Tibial nerve (tissue), 4 donors: ENCODE measurements at regions not wholly inside any gene's neighbourhood (a gene's known extent, or its start where the extent isn't known, plus 50 kb on each side); places are given as distances from the start of the nearest gene placed in this dataset.

Experiments
- DNase-seq, 2 donors: peaks; one replicate each; pipeline ENCODE4 v3.0.0-alpha.2; 2019; ENCODE audit warnings: low spot score in 2 of 2
- H3K27ac ChIP-seq, 4 donors: fragments of 200-600 bp; sonication (generic) in 3 of 4; one replicate each; pipeline ENCODE4 v1.5.1; 2017 to 2019; ENCODE audit warnings: mild to moderate bottlenecking in 1 of 4
- H3K27me3 ChIP-seq, 2 donors: fragments of 200-600 bp; sonication (generic) in 1 of 2; one replicate each; pipeline versions ENCODE4 v1.5.1 to v1.6.0; 2017 to 2019
- H3K36me3 ChIP-seq, 3 donors: fragments of 200-600 bp; sonication (generic); one replicate each; pipeline ENCODE4 v1.5.1; 2018 to 2019
- H3K4me1 ChIP-seq, 4 donors: fragments of 200-600 bp; sonication (generic) in 3 of 4; one replicate each; pipeline ENCODE4 v1.5.1; 2017 to 2019
- H3K4me3 ChIP-seq, 4 donors: fragments of 200-600 bp; sonication (generic) in 3 of 4; one replicate each; pipeline ENCODE4 v1.5.1; 2017 to 2019; ENCODE audit warnings: mild to moderate bottlenecking in 1 of 4, moderate library complexity in 1 of 4
- H3K9me3 ChIP-seq, 4 donors: fragments of 200-600 bp; sonication (generic) in 3 of 4; one replicate each; pipeline ENCODE4 v1.5.1; 2017 to 2019
- EP300 ChIP-seq, 2 donors: sonication (generic); formaldehyde crosslinking; IDR thresholded peaks; one replicate each; pipeline ENCODE4 v1.6.1; 2017; ENCODE audit warnings: antibody characterized with exemption in 2 of 2, mild to moderate bottlenecking in 1 of 2
- POLR2A ChIP-seq, 2 donors: fragments of 450-650 bp; IDR thresholded peaks; one replicate each; pipeline ENCODE4 v1.6.1; 2017; ENCODE audit warnings: antibody characterized with exemption in 2 of 2, mild to moderate bottlenecking in 2 of 2, moderate library complexity in 2 of 2
- WGBS, 2 donors: methylation state at CpG; one replicate each; pipeline ENCODE4 v1.1.5; 2018; 5-methylcytosine and 5-hydroxymethylcytosine counted together
- TF ChIP-seq, protein P1 (sequence below), 5 experiments: fragments of 200-600 bp in 3 of 5; fragments of 450-650 bp in 2 of 5; sonication (generic) in 3 of 5; IDR thresholded peaks; one replicate each; pipeline ENCODE4 v1.5.1; 2016 to 2019; ENCODE audit warnings: antibody characterized with exemption in 5 of 5, mild to moderate bottlenecking in 3 of 5, moderate library complexity in 2 of 5

DNA sequence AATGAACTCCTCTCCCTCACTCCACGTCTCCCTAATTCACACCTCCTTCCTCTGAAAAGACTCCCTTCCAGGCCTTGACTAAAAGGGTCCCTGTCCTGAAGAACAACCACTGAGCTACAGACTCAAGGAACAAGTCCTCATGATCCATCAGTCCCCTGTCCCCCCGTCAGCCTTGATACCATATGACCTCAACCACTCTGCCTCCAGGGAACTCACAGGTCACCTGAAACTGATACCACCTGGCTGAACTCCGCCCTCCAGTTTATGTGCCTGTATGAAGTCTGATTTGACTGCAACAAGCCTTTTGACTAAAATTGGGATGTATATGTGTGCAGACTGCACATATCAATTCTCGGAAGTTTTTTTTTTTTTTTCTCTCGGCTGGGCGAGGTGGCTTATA is 88.7 kb downstream of the UGCG start:
- H3K27ac ChIP-seq, result no peak overlapping the region
- WGBS, 2 donors, result 89% methylated on average over 6 of the region's 6 CpGs
- no peak for TF ChIP-seq POLR2A (IDR thresholded peaks at IDR 0.05)
- TF ChIP-seq, protein P1, sequence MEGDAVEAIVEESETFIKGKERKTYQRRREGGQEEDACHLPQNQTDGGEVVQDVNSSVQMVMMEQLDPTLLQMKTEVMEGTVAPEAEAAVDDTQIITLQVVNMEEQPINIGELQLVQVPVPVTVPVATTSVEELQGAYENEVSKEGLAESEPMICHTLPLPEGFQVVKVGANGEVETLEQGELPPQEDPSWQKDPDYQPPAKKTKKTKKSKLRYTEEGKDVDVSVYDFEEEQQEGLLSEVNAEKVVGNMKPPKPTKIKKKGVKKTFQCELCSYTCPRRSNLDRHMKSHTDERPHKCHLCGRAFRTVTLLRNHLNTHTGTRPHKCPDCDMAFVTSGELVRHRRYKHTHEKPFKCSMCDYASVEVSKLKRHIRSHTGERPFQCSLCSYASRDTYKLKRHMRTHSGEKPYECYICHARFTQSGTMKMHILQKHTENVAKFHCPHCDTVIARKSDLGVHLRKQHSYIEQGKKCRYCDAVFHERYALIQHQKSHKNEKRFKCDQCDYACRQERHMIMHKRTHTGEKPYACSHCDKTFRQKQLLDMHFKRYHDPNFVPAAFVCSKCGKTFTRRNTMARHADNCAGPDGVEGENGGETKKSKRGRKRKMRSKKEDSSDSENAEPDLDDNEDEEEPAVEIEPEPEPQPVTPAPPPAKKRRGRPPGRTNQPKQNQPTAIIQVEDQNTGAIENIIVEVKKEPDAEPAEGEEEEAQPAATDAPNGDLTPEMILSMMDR (IDR thresholded peaks at IDR 0.05), result no peak
- TF ChIP-seq EP300 (IDR thresholded peaks at IDR 0.05), result no peak
- no peaks in the 10 kb centered on the region for H3K27me3 ChIP-seq
- H3K4me3 ChIP-seq, result no peak overlapping the region
- no peaks in the 10 kb centered on the region for H3K9me3 ChIP-seq
- DNase-seq, result no peak
- no peaks in the 10 kb centered on the region for H3K4me1 ChIP-seq
- no peaks in the 10 kb centered on the region for H3K36me3 ChIP-seq

DNA sequence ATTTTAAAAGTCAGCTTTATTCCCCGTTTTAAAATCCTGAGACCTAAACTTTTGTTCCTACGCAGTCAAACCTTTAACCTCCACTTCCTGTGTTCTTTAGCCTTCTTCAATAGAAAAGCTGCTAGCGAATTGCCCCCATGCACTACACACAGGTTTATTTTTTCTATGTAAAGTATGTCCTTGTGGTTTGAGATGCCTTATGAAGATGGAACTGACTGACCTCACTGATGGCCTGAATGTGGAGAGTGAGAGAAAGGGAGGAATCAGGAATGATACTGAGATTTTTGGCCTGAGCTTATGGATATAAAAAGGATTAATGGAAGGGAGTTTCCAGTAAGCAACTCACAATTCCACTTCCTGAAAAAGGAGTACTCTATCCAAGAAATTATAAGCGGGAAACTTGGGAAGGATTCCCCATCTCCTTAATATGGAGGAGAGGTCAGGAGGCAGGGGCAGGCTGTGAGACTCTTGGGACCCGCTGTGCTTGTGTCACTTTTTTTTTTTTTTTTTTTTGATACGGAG is 89.5 kb downstream of the UGCG start:
- peaks cover 0 to 7% (median 0%) of the 10 kb centered on the region in 4 donors for H3K9me3 ChIP-seq
- H3K27me3 ChIP-seq, result no peaks in the 10 kb centered on the region
- TF ChIP-seq POLR2A (IDR thresholded peaks at IDR 0.05) (no peak), EP300 (IDR thresholded peaks at IDR 0.05) (no peak)
- DNase-seq, result no peak
- peak overlapping the region in 1 of 4 donors; percentile 47 for H3K27ac ChIP-seq
- H3K4me3 ChIP-seq, result no peak overlapping the region
- WGBS, 2 donors, result 42 to 47% methylated on average over 6 of the region's 6 CpGs
- no peaks in the 10 kb centered on the region for H3K36me3 ChIP-seq
- no peaks in the 10 kb centered on the region for H3K4me1 ChIP-seq
